GM12878 (cell line): ENCODE measurements at regions not wholly inside any gene's neighbourhood (a gene's known extent, or its start where the extent isn't known, plus 50 kb on each side); places are given as distances from the start of the nearest gene placed in this dataset.

Experiments used
- ATAC-seq: fragments of 200-7000 bp; cut with Tn5 transposase; 3 replicates; pipeline ENCODE4 v1.9.1; 2020; ENCODE audit warnings: mild to moderate bottlenecking, moderate library complexity
- BruUV-seq: library from RNA; stranded (reverse); fragments of 400-500 nt; replicated peaks from 2 replicates; lab custom pipeline; 2021; lab: Mats Ljungman, UMichigan
- CTCF ChIA-PET: fragments of 300-600 bp; sonication (Branson Sonifier 250); formaldehyde crosslinking; extraction: SDS; loops from one replicate; lab custom pipeline; 2021; ENCODE audit warnings: inconsistent platforms; lab: Yijun Ruan, JAX
- POLR2A ChIA-PET: fragments of 350-600 bp; formaldehyde crosslinking; extraction: SDS; loops from one replicate; lab custom pipeline; 2021; ENCODE audit warnings: inconsistent platforms; lab: Charles Lee
- RAD21 ChIA-PET: fragments of 300-600 bp; sonication (Branson Sonifier 250); formaldehyde crosslinking; loops from one replicate; lab custom pipeline; 2023; ENCODE audit warnings: antibody characterized with exemption; ENCODE audit not compliant: unreplicated experiment; lab: Charles Lee
- SMC1A ChIA-PET: fragments of 300-600 bp; sonication (Branson Sonifier 250); formaldehyde crosslinking; loops from one replicate; lab custom pipeline; 2023; ENCODE audit not compliant: unreplicated experiment, uncharacterized antibody; lab: Charles Lee
- DNase-seq: peaks from one replicate; pipeline ENCODE4 v3.0.0-alpha.2; 2011; ENCODE audit warnings: low read depth, low spot score
- FAIRE-seq: peaks from 3 replicates; lab custom pipeline; 2011; peaks lifted over from hg19 to GRCh38; lab: Jason Lieb, UNC
- H2AFZ ChIP-seq: 2 replicates; pipeline ENCODE4 v1.6.0; 2011; ENCODE audit warnings: low read depth, low read length, control low read depth; ENCODE audit not compliant: control insufficient read depth
- H3K27ac ChIP-seq: 2 replicates; pipeline ENCODE4 v1.5.1; 2011; ENCODE audit warnings: control low read depth; ENCODE audit not compliant: control insufficient read depth, insufficient read depth
- H3K27me3 ChIP-seq, 2 experiments: replicated peaks in 1 of 2; 2 replicates each; pipeline versions ENCODE4 v1.6.0 to v1.6.1; 2011; ENCODE audit warnings: low read length in 1 of 2; ENCODE audit not compliant: control insufficient read depth in 2 of 2, insufficient read depth in 2 of 2
- H3K36me3 ChIP-seq, 2 experiments: 2 replicates each; pipeline ENCODE4 v1.5.1; 2011; ENCODE audit warnings: low read length in 1 of 2; ENCODE audit not compliant: control insufficient read depth in 2 of 2, insufficient read depth in 2 of 2
- H3K4me1 ChIP-seq: 2 replicates; pipeline ENCODE4 v1.6.1; 2011; ENCODE audit warnings: mild to moderate bottlenecking, low read length, moderate library complexity, mixed read lengths; ENCODE audit not compliant: control insufficient read depth, insufficient read depth
- H3K4me2 ChIP-seq: 2 replicates; pipeline ENCODE4 v1.6.0; 2011; ENCODE audit warnings: control low read depth; ENCODE audit not compliant: control insufficient read depth, insufficient read depth
- H3K4me3 ChIP-seq: fragments of 200-600 bp; sonication (generic); 2 replicates; pipeline ENCODE4 v1.5.1; 2016
- H3K79me2 ChIP-seq: 2 replicates; pipeline ENCODE4 v1.6.0; 2011; ENCODE audit warnings: low read length; ENCODE audit not compliant: control insufficient read depth, insufficient read depth
- H3K9ac ChIP-seq: 2 replicates; pipeline ENCODE4 v1.8.0; 2011; ENCODE audit warnings: low read length, control low read depth, mixed read lengths; ENCODE audit not compliant: control insufficient read depth, insufficient read depth
- H3K9me3 ChIP-seq: replicated peaks from 3 replicates; pipeline ENCODE4 v1.5.1; 2011; ENCODE audit warnings: mild to moderate bottlenecking, low read length; ENCODE audit not compliant: control insufficient read depth, insufficient read depth
- H4K20me1 ChIP-seq: 2 replicates; pipeline ENCODE4 v1.6.0; 2011; ENCODE audit not compliant: control insufficient read depth, insufficient read depth
- ATF3 ChIP-seq: IDR thresholded peaks from 2 replicates; pipeline ENCODE4 v1.6.1; 2011; ENCODE audit warnings: low read depth, mild to moderate bottlenecking, low read length, moderate library complexity, borderline replicate concordance; ENCODE audit errors: extremely low read depth
- CEBPZ ChIP-seq: fragments of 150-350 bp; IDR thresholded peaks from 2 replicates; pipeline ENCODE4 v1.6.1; 2016; ENCODE audit warnings: low read depth, low read length
- ESRRA ChIP-seq: IDR thresholded peaks from 2 replicates; pipeline ENCODE4 v1.6.1; 2012; ENCODE audit warnings: mild to moderate bottlenecking, low read length, improper control_type of control experiment
- HDAC6 ChIP-seq: fragments of 200-600 bp; sonication (generic); IDR thresholded peaks from one replicate; pipeline ENCODE4 v1.8.0; 2017; ENCODE audit warnings: antibody characterized with exemption; ENCODE audit not compliant: unreplicated experiment
- IKZF2 ChIP-seq, 2 experiments: fragments of 450-650 bp; IDR thresholded peaks; 2 replicates each; pipeline ENCODE4 v1.6.1; 2017; ENCODE audit warnings: mild to moderate bottlenecking in 2 of 2, moderate library complexity in 2 of 2
- NR2C1 ChIP-seq: fragments of 450-650 bp; IDR thresholded peaks from 2 replicates; pipeline ENCODE4 v1.6.1; 2017; ENCODE audit warnings: antibody characterized with exemption, mild to moderate bottlenecking, moderate library complexity
- NR2C2 ChIP-seq: IDR thresholded peaks from 2 replicates; pipeline ENCODE4 v1.6.1; 2011; ENCODE audit warnings: borderline replicate concordance, low read depth; ENCODE audit not compliant: control insufficient read depth, insufficient read length
- RAD51 ChIP-seq: fragments of 450-650 bp; IDR thresholded peaks from 2 replicates; pipeline ENCODE4 v1.6.1; 2016; ENCODE audit warnings: moderate library complexity, mild to moderate bottlenecking, inconsistent platforms
- REST ChIP-seq: IDR thresholded peaks from 2 replicates; pipeline ENCODE4 v1.6.1; 2012; ENCODE audit warnings: mild to moderate bottlenecking, low read depth, low read length
- RFX5 ChIP-seq: IDR thresholded peaks from 2 replicates; pipeline ENCODE4 v1.6.1; 2011; ENCODE audit warnings: low read depth, low read length, improper control_type of control experiment
- SIN3A ChIP-seq: IDR thresholded peaks from 2 replicates; pipeline ENCODE4 v1.6.1; 2012; ENCODE audit warnings: low read depth, low read length, improper control_type of control experiment
- SKIL ChIP-seq: fragments of 450-650 bp; IDR thresholded peaks from 2 replicates; pipeline ENCODE4 v1.6.1; 2017; ENCODE audit warnings: mild to moderate bottlenecking, low read depth, inconsistent platforms; ENCODE audit not compliant: poor library complexity, severe bottlenecking
- SMAD1 ChIP-seq: fragments of 450-650 bp; IDR thresholded peaks from 2 replicates; pipeline ENCODE4 v1.6.1; 2018; ENCODE audit warnings: mild to moderate bottlenecking, low read depth; ENCODE audit not compliant: partially characterized antibody
- SREBF1 ChIP-seq: IDR thresholded peaks from 2 replicates; pipeline ENCODE4 v1.6.1; 2012; ENCODE audit warnings: mild to moderate bottlenecking, low read length
- SUZ12 ChIP-seq: fragments of 200-600 bp; sonication (generic); IDR thresholded peaks from one replicate; pipeline ENCODE4 v1.6.1; 2018; ENCODE audit warnings: antibody characterized with exemption, mild to moderate bottlenecking; ENCODE audit not compliant: unreplicated experiment
- ZZZ3 ChIP-seq: IDR thresholded peaks from 2 replicates; pipeline ENCODE4 v1.6.1; 2011; ENCODE audit warnings: low read depth; ENCODE audit not compliant: control insufficient read depth, insufficient read length
- in situ Hi-C: fragments of 300-500 bp; cut with MboI; formaldehyde crosslinking; loops from 9 replicates; pipeline ENCODE4 v1.14.3; 2018; ENCODE audit warnings: mixed read lengths
- intact Hi-C: fragments of 100-400 bp; cut with micrococcal nuclease; formaldehyde crosslinking; loops from one replicate; pipeline ENCODE4 v1.14.2; 2022; ENCODE audit not compliant: unreplicated experiment

GRCh38 chr4:24054910-24055309 lies 165.1 kb upstream of the PPARGC1A start (continued):
- TF ChIP-seq SKIL: no peak
- TF ChIP-seq IKZF2 (IDR thresholded peaks at IDR 0.05): no peak

- Histone ChIP-seq H2AFZ (no peak overlapping the region), H3K4me3 (no peak overlapping the region), H3K4me2 (no peak overlapping the region), H3K27me3 (no peaks in the 10 kb centered on the region), H4K20me1 (no peaks in the 10 kb centered on the region), H3K27ac (no peak overlapping the region), H3K4me1 (no peaks in the 10 kb centered on the region), H3K9ac (no peak overlapping the region), H3K79me2 (no peaks in the 10 kb centered on the region), H3K9me3 (no peaks in the 10 kb centered on the region), H3K36me3 (no peaks in the 10 kb centered on the region)
- SMC1A ChIA-PET: no interaction called here
- intact Hi-C loops: no loop called here
- BruUV-seq: no TSS peak
- POLR2A ChIA-PET: no interaction called here
- no peak for ATAC-seq
- no peak for FAIRE-seq
- RAD21 ChIA-PET: no interaction called here
- in situ Hi-C loops: no loop called here
- DNase-seq: no peak
- CTCF ChIA-PET: no interaction called here
- TF ChIP-seq ESRRA: no peak
- no peak for TF ChIP-seq SREBF1
- TF ChIP-seq RAD51: no peak
- TF ChIP-seq NR2C1: no peak
- no peak for TF ChIP-seq HDAC6
- TF ChIP-seq SUZ12: no peak
- no peak for TF ChIP-seq ZZZ3
- no peak for TF ChIP-seq SMAD1
- no peak for TF ChIP-seq REST
- no peak for TF ChIP-seq ATF3
- no peak for TF ChIP-seq SIN3A
- TF ChIP-seq CEBPZ: no peak
- no peak for TF ChIP-seq RFX5
- TF ChIP-seq NR2C2: no peak
Measured at GRCh38 chr4:24053934-24054333, 164.1 kb upstream of the PPARGC1A start.
